MCF 10A (cell line): ENCODE measurements at regions not wholly inside any gene's neighbourhood (a gene's known extent, or its start where the extent isn't known, plus 50 kb on each side); places are given as distances from the start of the nearest gene placed in this dataset.

ENCODE experiments used
- BruUV-seq: library from RNA; stranded (reverse); fragments of 400-500 nt; replicated peaks from 2 replicates; lab custom pipeline; 2021; lab: Mats Ljungman, UMichigan
- CTCF ChIA-PET: fragments of 300-600 bp; sonication (Branson Sonifier 250); formaldehyde crosslinking; extraction: SDS; loops from one replicate; lab custom pipeline; 2021; ENCODE audit warnings: antibody characterized with exemption, inconsistent platforms; lab: Yijun Ruan, JAX
- POLR2A ChIA-PET: fragments of 300-600, 350-650 bp; sonication (Branson Sonifier 250); formaldehyde crosslinking; extraction: SDS; loops from one replicate; lab custom pipeline; 2020; ENCODE audit warnings: antibody characterized with exemption, inconsistent platforms; lab: Yijun Ruan, JAX
- DNase-seq: peaks from one replicate; pipeline ENCODE4 v3.0.0-alpha.2; 2018; ENCODE audit not compliant: unreplicated experiment
- H3K27ac Mint-ChIP-seq: one replicate; pipeline ENCODE4 v1.8.0; 2022; ENCODE audit warnings: mild to moderate bottlenecking, low read depth, mixed read lengths; ENCODE audit not compliant: unreplicated experiment
- H3K27me3 Mint-ChIP-seq: one replicate; pipeline ENCODE4 v1.8.0; 2022; ENCODE audit warnings: mixed read lengths; ENCODE audit not compliant: insufficient read depth, unreplicated experiment
- H3K36me3 Mint-ChIP-seq: one replicate; pipeline ENCODE4 v1.8.0; 2022; ENCODE audit warnings: mild to moderate bottlenecking, moderate library complexity, mixed read lengths; ENCODE audit not compliant: insufficient read depth, unreplicated experiment
- H3K4me1 Mint-ChIP-seq: one replicate; pipeline ENCODE4 v1.8.0; 2022; ENCODE audit warnings: mixed read lengths; ENCODE audit not compliant: insufficient read depth, unreplicated experiment
- H3K4me3 Mint-ChIP-seq: one replicate; pipeline ENCODE4 v1.8.0; 2022; ENCODE audit warnings: mild to moderate bottlenecking, moderate library complexity, mixed read lengths; ENCODE audit not compliant: unreplicated experiment
- H3K9me3 Mint-ChIP-seq: one replicate; pipeline ENCODE4 v1.8.0; 2022; ENCODE audit warnings: mixed read lengths; ENCODE audit not compliant: unreplicated experiment
- CTCF ChIP-seq: fragments of 200-600 bp; IDR thresholded peaks from one replicate; pipeline ENCODE4 v1.8.0; 2022; ENCODE audit warnings: antibody characterized with exemption, mild to moderate bottlenecking; ENCODE audit not compliant: unreplicated experiment
- intact Hi-C: fragments of 100-400 bp; cut with micrococcal nuclease; formaldehyde crosslinking; loops from 2 replicates; pipeline ENCODE4 v1.14.1; 2022

DNA sequence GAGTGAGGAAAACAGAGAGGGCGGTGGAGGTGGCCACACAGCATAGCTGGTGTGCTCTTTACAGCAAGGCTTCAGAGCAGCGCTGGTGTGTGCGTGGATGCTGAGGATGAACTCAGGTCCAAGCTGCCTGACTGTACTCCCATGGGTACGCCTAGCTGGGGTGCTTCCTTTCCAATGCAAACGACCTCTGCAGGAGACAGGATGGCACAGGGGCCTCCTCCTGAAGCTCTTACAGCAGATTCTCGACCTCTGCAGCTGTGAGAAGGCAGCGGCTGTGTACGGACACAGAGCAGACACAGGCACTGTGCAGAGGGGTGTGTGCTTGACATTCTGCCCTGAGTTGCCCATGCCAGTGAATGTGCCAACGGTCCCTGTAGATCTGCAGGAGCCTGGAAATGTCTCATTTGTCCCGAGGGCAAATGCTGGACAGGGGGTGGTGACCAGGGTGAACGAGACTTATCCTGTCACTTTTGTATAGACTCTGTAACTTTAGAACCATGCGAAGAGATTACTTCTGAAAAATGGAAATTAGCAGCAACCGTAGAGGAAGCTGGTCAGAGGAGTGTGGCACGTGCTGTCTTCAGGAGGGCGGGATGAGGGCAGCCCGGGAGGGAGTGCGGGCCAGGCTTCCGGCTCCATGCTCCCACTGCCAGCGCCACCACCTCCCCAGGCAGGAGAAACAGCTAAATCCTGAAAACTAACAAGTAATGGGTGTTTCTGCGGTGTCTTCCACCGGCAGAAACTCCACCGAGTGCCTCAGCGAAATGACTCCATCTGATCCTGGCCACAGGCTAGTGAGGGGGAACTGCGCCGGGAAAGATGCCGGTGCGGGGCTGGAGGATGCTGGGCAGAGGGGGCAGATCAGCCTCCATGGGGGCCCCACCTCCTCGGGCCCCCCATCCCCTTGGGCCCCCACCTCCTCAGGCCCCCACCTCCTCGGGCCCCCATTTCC is 120.9 kb upstream of the RPS6KA2 start:
- no peak overlapping the region for H3K27ac Mint-ChIP-seq
- TF ChIP-seq CTCF, result no peak
- no peaks in the 10 kb centered on the region for H3K9me3 Mint-ChIP-seq
- no TSS peak for BruUV-seq
- H3K27me3 Mint-ChIP-seq, result peaks cover 10% of the 10 kb centered on the region
- CTCF ChIA-PET, result interaction anchor here (0.6 kb wide), 1 partner anchor 240 kb away, joined by 3 read pairs; no protein-coding TSS in a partner anchor
- peak; percentile 23 for DNase-seq
- no peaks in the 10 kb centered on the region for H3K36me3 Mint-ChIP-seq
- intact Hi-C loops, result no loop called here
- POLR2A ChIA-PET, result no interaction called here
- H3K4me3 Mint-ChIP-seq, result peak overlapping the region; percentile 46
- peaks cover 5% of the 10 kb centered on the region for H3K4me1 Mint-ChIP-seq

GRCh38 chr6:166745801-166746668 is 119.0 kb upstream of the RPS6KA2 start:
- Mint-ChIP-seq H3K36me3 (no peaks in the 10 kb centered on the region), H3K27me3 (peaks cover 10% of the 10 kb centered on the region), H3K27ac (no peak overlapping the region), H3K9me3 (no peaks in the 10 kb centered on the region), H3K4me3 (no peak overlapping the region), H3K4me1 (peaks cover 5% of the 10 kb centered on the region)
- no TSS peak for BruUV-seq
- POLR2A ChIA-PET, result no interaction called here
- CTCF ChIA-PET, result no interaction called here
- intact Hi-C loops, result no loop called here
- TF ChIP-seq CTCF, result no peak
- DNase-seq, result no peak

- ChIA-PET POLR2A (interaction anchor here (0.6 to 1.1 kb wide), 2 partner anchors 13 to 22 kb away, joined by 3 read pairs; no protein-coding TSS in a partner anchor), CTCF (interaction anchor here (0.7 kb wide), 1 partner anchor 225 kb away, joined by 4 read pairs; no protein-coding TSS in a partner anchor)
- no TSS peak for BruUV-seq
- Mint-ChIP-seq H3K4me3 (no peak overlapping the region), H3K27me3 (no peaks in the 10 kb centered on the region), H3K4me1 (peaks cover 5% of the 10 kb centered on the region), H3K9me3 (no peaks in the 10 kb centered on the region), H3K36me3 (no peaks in the 10 kb centered on the region), H3K27ac (no peak overlapping the region)
- TF ChIP-seq CTCF, result no peak
- intact Hi-C loops, result no loop called here
- DNase-seq, result no peak
Measured at GRCh38 chr6:166744223-166745134, 117.4 kb upstream of the RPS6KA2 start.
